ENCODE measurements at regions not wholly inside any gene's neighbourhood (a gene's known extent, or its start where the extent isn't known, plus 50 kb on each side); places are given as distances from the start of the nearest gene placed in this dataset.

DNA sequence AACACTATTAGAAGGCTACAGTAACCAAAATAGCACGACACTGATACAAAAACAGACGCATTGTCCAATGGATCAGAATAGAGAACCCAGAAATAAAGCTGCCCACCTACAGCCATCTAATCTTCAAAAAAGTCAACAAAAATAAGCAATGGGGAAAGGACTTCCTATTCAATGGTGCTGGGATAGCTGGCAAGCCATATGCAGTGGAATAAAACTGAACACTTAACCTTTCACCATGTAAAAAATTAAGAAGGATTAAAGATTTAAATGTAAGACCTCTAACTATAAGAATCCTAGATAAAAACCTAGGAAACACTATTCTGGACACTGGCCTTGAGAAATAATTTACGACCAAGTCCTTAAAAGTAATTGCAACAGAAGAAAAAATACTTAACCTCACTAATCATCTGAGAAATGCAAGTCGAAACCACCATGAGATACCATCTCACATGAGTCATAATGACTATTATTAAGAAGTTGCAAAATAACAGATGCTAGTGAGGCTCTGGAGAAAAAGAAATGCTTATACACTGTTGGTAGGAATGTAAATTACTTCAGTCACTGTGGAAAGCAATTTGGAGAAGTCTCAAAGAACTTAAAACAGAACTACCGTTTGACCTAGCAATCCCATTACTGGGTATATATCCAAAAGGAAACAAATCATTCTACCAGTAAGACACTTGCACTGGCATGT, 203.3 kb upstream of the CDH9 start:
- Histone ChIP-seq H3K36me3 (replicated peaks in 1 of 2; ENCODE audit: insufficient read depth in 1 of 2, low read depth in 2 of 2) (no peaks in the 10 kb centered on the region), H3K27ac (no peak overlapping the region), H3K4me3 (no peak overlapping the region), H3K27me3 (no peaks in the 10 kb centered on the region), H3K4me1 (no peaks in the 10 kb centered on the region), H3K9me3 (no peaks in the 10 kb centered on the region)
- ATAC-seq (peak; percentile 47), DNase-seq (no peak)
- WGBS, 2 donors: 52 to 58% methylated on average over 5 of the region's 5 CpGs
- no peak for TF ChIP-seq POLR2A (IDR thresholded peaks at IDR 0.05)
- TF ChIP-seq, protein P1, sequence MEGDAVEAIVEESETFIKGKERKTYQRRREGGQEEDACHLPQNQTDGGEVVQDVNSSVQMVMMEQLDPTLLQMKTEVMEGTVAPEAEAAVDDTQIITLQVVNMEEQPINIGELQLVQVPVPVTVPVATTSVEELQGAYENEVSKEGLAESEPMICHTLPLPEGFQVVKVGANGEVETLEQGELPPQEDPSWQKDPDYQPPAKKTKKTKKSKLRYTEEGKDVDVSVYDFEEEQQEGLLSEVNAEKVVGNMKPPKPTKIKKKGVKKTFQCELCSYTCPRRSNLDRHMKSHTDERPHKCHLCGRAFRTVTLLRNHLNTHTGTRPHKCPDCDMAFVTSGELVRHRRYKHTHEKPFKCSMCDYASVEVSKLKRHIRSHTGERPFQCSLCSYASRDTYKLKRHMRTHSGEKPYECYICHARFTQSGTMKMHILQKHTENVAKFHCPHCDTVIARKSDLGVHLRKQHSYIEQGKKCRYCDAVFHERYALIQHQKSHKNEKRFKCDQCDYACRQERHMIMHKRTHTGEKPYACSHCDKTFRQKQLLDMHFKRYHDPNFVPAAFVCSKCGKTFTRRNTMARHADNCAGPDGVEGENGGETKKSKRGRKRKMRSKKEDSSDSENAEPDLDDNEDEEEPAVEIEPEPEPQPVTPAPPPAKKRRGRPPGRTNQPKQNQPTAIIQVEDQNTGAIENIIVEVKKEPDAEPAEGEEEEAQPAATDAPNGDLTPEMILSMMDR (IDR thresholded peaks at IDR 0.05): no peak
- intact Hi-C loops (cut with DNase I): no loop called here

DNA sequence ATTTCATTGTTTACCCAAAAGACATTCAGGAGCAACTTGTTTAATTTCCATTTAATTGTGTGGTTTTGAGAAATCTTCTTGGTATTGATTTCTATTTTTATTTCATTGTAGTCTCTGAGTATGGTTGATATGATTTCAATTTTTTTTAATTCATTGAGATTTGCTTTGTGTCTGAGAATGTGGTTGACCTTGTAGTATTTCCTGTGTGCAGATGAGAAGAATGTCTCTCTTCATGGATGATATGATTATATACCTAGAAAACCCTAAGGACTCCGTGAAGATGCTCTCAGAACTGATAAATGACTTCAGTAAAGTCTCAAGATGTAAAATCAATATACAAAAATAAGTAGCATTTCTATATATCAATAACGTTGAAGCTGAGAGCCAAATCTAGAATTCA, 202.4 kb upstream of the CDH9 start:
- no peak for DNase-seq
- Histone ChIP-seq H3K27ac (no peak overlapping the region), H3K27me3 (no peaks in the 10 kb centered on the region), H3K4me3 (no peak overlapping the region), H3K36me3 (replicated peaks in 1 of 2; ENCODE audit: insufficient read depth in 1 of 2, low read depth in 2 of 2) (no peaks in the 10 kb centered on the region), H3K9me3 (no peaks in the 10 kb centered on the region), H3K4me1 (no peaks in the 10 kb centered on the region)
- WGBS, 2 donors: 48 to 55% methylated on average over 2 of the region's 2 CpGs
- ATAC-seq: no peak
- no peak for TF ChIP-seq POLR2A (IDR thresholded peaks at IDR 0.05)
- TF ChIP-seq, protein P1 (IDR thresholded peaks at IDR 0.05): no peak
- intact Hi-C loops (cut with DNase I): no loop called here

DNA sequence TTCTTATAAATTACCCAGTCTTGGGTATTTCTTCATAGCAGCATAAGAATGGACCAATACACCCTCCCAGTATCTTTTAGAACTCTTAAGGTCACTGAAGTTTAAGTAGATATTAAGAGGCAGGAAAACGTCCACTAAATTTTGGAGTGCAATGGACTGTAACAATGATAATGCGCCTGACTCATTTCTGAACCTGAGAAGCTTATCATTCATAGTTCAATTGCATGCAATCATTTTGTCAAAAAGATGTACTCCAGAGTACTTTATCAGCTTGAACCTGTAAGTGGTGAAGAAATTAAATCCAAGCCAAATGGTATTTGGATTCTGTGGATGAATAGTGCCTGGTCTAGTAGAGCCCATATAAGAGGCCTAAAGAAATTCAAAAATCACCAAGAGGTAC, 196.5 kb upstream of the CDH9 start:
- no peak for DNase-seq
- H3K9me3 ChIP-seq: no peaks in the 10 kb centered on the region
- intact Hi-C loops (cut with DNase I): no loop called here
- H3K36me3 ChIP-seq (replicated peaks in 1 of 2; ENCODE audit: insufficient read depth in 1 of 2, low read depth in 2 of 2): no peaks in the 10 kb centered on the region
- H3K4me1 ChIP-seq: no peaks in the 10 kb centered on the region
- ATAC-seq: no peak
- 40% methylated on average over 2 of the region's 2 CpGs for WGBS, 2 donors
- no peaks in the 10 kb centered on the region for H3K27me3 ChIP-seq
- H3K27ac ChIP-seq: no peak overlapping the region
- H3K4me3 ChIP-seq: no peak overlapping the region
- TF ChIP-seq, protein P1 (IDR thresholded peaks at IDR 0.05): no peak
- TF ChIP-seq POLR2A (IDR thresholded peaks at IDR 0.05): no peak

DNA sequence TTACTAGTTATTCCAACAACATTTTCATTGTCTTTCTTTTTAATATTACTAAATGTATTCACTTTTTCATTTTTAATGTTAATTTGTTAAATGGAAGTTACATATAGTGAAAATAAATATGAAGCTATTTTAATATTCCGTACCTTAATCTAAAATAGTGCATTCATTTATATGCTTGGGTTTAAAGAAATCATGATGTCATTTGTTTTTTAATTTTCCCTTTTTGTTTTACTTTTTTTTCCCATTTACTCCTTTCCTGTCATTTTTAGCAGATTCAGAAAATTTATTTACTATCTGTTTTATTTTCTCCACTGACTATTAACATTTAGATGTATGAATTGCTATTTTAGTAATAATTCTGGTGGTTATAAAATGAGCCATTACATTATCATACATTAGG, 183.0 kb upstream of the CDH9 start:
- no peak for ATAC-seq
- no peak for DNase-seq
- no peak overlapping the region for H3K4me3 ChIP-seq
- H3K36me3 ChIP-seq (replicated peaks in 1 of 2; ENCODE audit: insufficient read depth in 1 of 2, low read depth in 2 of 2): no peaks in the 10 kb centered on the region
- H3K9me3 ChIP-seq: no peaks in the 10 kb centered on the region
- intact Hi-C loops (cut with DNase I): no loop called here
- H3K4me1 ChIP-seq: no peaks in the 10 kb centered on the region
- no peaks in the 10 kb centered on the region for H3K27me3 ChIP-seq
- no peak for TF ChIP-seq POLR2A (IDR thresholded peaks at IDR 0.05)
- TF ChIP-seq, protein P1 (IDR thresholded peaks at IDR 0.05): no peak
- 74 to 80% methylated on average over 1 of the region's 1 CpG for WGBS, 2 donors
- H3K27ac ChIP-seq: no peak overlapping the region

DNA sequence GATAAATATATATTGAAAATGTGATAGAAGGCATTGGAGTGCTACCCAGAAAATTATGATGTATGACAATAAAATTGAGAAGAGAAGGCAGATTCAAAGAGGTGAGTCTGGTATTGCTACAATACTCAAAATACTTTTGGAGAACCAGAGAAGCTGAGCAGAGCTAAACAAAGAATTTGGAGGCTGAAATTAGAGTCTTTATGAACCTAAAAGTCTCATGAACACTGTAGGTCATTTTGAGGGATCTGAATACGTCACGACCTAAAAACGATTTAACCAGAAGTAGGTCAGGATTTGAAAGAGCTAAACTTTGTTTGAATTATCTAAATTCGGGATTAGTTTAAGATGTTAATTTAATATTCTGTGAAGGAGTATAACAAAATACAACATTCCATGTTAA, 182.4 kb upstream of the CDH9 start:
- no peak for DNase-seq
- no peaks in the 10 kb centered on the region for H3K9me3 ChIP-seq
- H3K27me3 ChIP-seq: no peaks in the 10 kb centered on the region
- H3K27ac ChIP-seq: no peak overlapping the region
- H3K36me3 ChIP-seq (replicated peaks in 1 of 2; ENCODE audit: insufficient read depth in 1 of 2, low read depth in 2 of 2): no peaks in the 10 kb centered on the region
- H3K4me1 ChIP-seq: no peaks in the 10 kb centered on the region
- H3K4me3 ChIP-seq: no peak overlapping the region
- WGBS, 2 donors: 66 to 69% methylated on average over 4 of the region's 4 CpGs
- no peak for TF ChIP-seq POLR2A (IDR thresholded peaks at IDR 0.05)
- TF ChIP-seq, protein P1 (IDR thresholded peaks at IDR 0.05): no peak
- intact Hi-C loops (cut with DNase I): no loop called here
- ATAC-seq: no peak

Measured in body of pancreas (tissue), 4 donors.